GM12878 (cell line): ENCODE measurements at regions not wholly inside any gene's neighbourhood (a gene's known extent, or its start where the extent isn't known, plus 50 kb on each side); places are given as distances from the start of the nearest gene placed in this dataset.

ENCODE experiments used
- ATAC-seq: fragments of 200-7000 bp; cut with Tn5 transposase; 3 replicates; pipeline ENCODE4 v1.9.1; 2020; ENCODE audit warnings: mild to moderate bottlenecking, moderate library complexity
- BruUV-seq: library from RNA; stranded (reverse); fragments of 400-500 nt; replicated peaks from 2 replicates; lab custom pipeline; 2021; lab: Mats Ljungman, UMichigan
- CTCF ChIA-PET: fragments of 300-600 bp; sonication (Branson Sonifier 250); formaldehyde crosslinking; extraction: SDS; loops from one replicate; lab custom pipeline; 2021; ENCODE audit warnings: inconsistent platforms; lab: Yijun Ruan, JAX
- POLR2A ChIA-PET: fragments of 350-600 bp; formaldehyde crosslinking; extraction: SDS; loops from one replicate; lab custom pipeline; 2021; ENCODE audit warnings: inconsistent platforms; lab: Charles Lee
- RAD21 ChIA-PET: fragments of 300-600 bp; sonication (Branson Sonifier 250); formaldehyde crosslinking; loops from one replicate; lab custom pipeline; 2023; ENCODE audit warnings: antibody characterized with exemption; ENCODE audit not compliant: unreplicated experiment; lab: Charles Lee
- SMC1A ChIA-PET: fragments of 300-600 bp; sonication (Branson Sonifier 250); formaldehyde crosslinking; loops from one replicate; lab custom pipeline; 2023; ENCODE audit not compliant: unreplicated experiment, uncharacterized antibody; lab: Charles Lee
- DNase-seq: peaks from one replicate; pipeline ENCODE4 v3.0.0-alpha.2; 2011; ENCODE audit warnings: low read depth, low spot score
- FAIRE-seq: peaks from 3 replicates; lab custom pipeline; 2011; peaks lifted over from hg19 to GRCh38; lab: Jason Lieb, UNC
- H2AFZ ChIP-seq: 2 replicates; pipeline ENCODE4 v1.6.0; 2011; ENCODE audit warnings: low read depth, low read length, control low read depth; ENCODE audit not compliant: control insufficient read depth
- H3K27ac ChIP-seq: 2 replicates; pipeline ENCODE4 v1.5.1; 2011; ENCODE audit warnings: control low read depth; ENCODE audit not compliant: control insufficient read depth, insufficient read depth
- H3K27me3 ChIP-seq, 2 experiments: replicated peaks in 1 of 2; 2 replicates each; pipeline versions ENCODE4 v1.6.0 to v1.6.1; 2011; ENCODE audit warnings: low read length in 1 of 2; ENCODE audit not compliant: control insufficient read depth in 2 of 2, insufficient read depth in 2 of 2
- H3K36me3 ChIP-seq, 2 experiments: 2 replicates each; pipeline ENCODE4 v1.5.1; 2011; ENCODE audit warnings: low read length in 1 of 2; ENCODE audit not compliant: control insufficient read depth in 2 of 2, insufficient read depth in 2 of 2
- H3K4me1 ChIP-seq: 2 replicates; pipeline ENCODE4 v1.6.1; 2011; ENCODE audit warnings: mild to moderate bottlenecking, low read length, moderate library complexity, mixed read lengths; ENCODE audit not compliant: control insufficient read depth, insufficient read depth
- H3K4me2 ChIP-seq: 2 replicates; pipeline ENCODE4 v1.6.0; 2011; ENCODE audit warnings: control low read depth; ENCODE audit not compliant: control insufficient read depth, insufficient read depth
- H3K4me3 ChIP-seq: fragments of 200-600 bp; sonication (generic); 2 replicates; pipeline ENCODE4 v1.5.1; 2016
- H3K79me2 ChIP-seq: 2 replicates; pipeline ENCODE4 v1.6.0; 2011; ENCODE audit warnings: low read length; ENCODE audit not compliant: control insufficient read depth, insufficient read depth
- H3K9ac ChIP-seq: 2 replicates; pipeline ENCODE4 v1.8.0; 2011; ENCODE audit warnings: low read length, control low read depth, mixed read lengths; ENCODE audit not compliant: control insufficient read depth, insufficient read depth
- H3K9me3 ChIP-seq: replicated peaks from 3 replicates; pipeline ENCODE4 v1.5.1; 2011; ENCODE audit warnings: mild to moderate bottlenecking, low read length; ENCODE audit not compliant: control insufficient read depth, insufficient read depth
- H4K20me1 ChIP-seq: 2 replicates; pipeline ENCODE4 v1.6.0; 2011; ENCODE audit not compliant: control insufficient read depth, insufficient read depth
- CBX3 ChIP-seq: fragments of 200-600 bp; sonication (generic); IDR thresholded peaks from 2 replicates; pipeline ENCODE4 v1.6.1; 2016; ENCODE audit warnings: low read depth, borderline replicate concordance
- JUNB ChIP-seq: IDR thresholded peaks from 2 replicates; pipeline ENCODE4 v1.6.1; 2016; ENCODE audit warnings: antibody characterized with exemption, mild to moderate bottlenecking
- PKNOX1 ChIP-seq: fragments of 450-650 bp; IDR thresholded peaks from 2 replicates; pipeline ENCODE4 v1.6.1; 2016; ENCODE audit warnings: mild to moderate bottlenecking
- POU2F2 ChIP-seq: IDR thresholded peaks from 3 replicates; pipeline ENCODE4 v1.6.1; 2011; ENCODE audit warnings: low read depth, mild to moderate bottlenecking, low read length, borderline replicate concordance
- RCOR1 ChIP-seq: conservative IDR thresholded peaks from 2 replicates; pipeline ENCODE4 v1.6.1; 2012; ENCODE audit warnings: low read depth, low read length, improper control_type of control experiment
- RELA ChIP-seq: fragments of 450-650 bp; IDR thresholded peaks from 2 replicates; pipeline ENCODE4 v1.8.0; 2014; ENCODE audit warnings: borderline replicate concordance; ENCODE audit not compliant: partially characterized antibody
- STAT3 ChIP-seq: IDR thresholded peaks from 2 replicates; pipeline ENCODE4 v1.6.1; 2011; ENCODE audit warnings: low read depth, low read length, improper control_type of control experiment
- TARDBP ChIP-seq: IDR thresholded peaks from 2 replicates; pipeline ENCODE4 v1.6.1; 2016; ENCODE audit warnings: borderline replicate concordance
- TCF7 ChIP-seq: IDR thresholded peaks from 2 replicates; pipeline ENCODE4 v1.6.1; 2014; ENCODE audit warnings: antibody characterized with exemption, borderline replicate concordance
- ZNF207 ChIP-seq: fragments of 450-650 bp; IDR thresholded peaks from 2 replicates; pipeline ENCODE4 v1.6.1; 2014; ENCODE audit warnings: antibody characterized with exemption, mild to moderate bottlenecking, borderline replicate concordance
- ZNF384 ChIP-seq: IDR thresholded peaks from 2 replicates; pipeline ENCODE4 v1.6.1; 2012; ENCODE audit warnings: low read depth, mild to moderate bottlenecking, low read length, improper control_type of control experiment, borderline replicate concordance
- WGBS: methylation state at CpG from one replicate; pipeline ENCODE4 v1.1.6; 2016; ENCODE audit warnings: low lambda C conversion rate; ENCODE audit not compliant: insufficient replicate concordance, insufficient coverage; ENCODE audit errors: missing lambda C conversion rate; 5-methylcytosine and 5-hydroxymethylcytosine counted together
- in situ Hi-C: fragments of 300-500 bp; cut with MboI; formaldehyde crosslinking; loops from 9 replicates; pipeline ENCODE4 v1.14.3; 2018; ENCODE audit warnings: mixed read lengths
- intact Hi-C: fragments of 100-400 bp; cut with micrococcal nuclease; formaldehyde crosslinking; loops from one replicate; pipeline ENCODE4 v1.14.2; 2022; ENCODE audit not compliant: unreplicated experiment

GRCh38 chr10:60652628-60653027 lies 125.7 kb upstream of the CDK1 start:
- BruUV-seq = no TSS peak
- 0% methylated on average over 6 of the region's 6 CpGs for WGBS
- Histone ChIP-seq H3K36me3 (no peaks in the 10 kb centered on the region), H3K27ac (no peak overlapping the region), H4K20me1 (no peaks in the 10 kb centered on the region), H3K79me2 (no peaks in the 10 kb centered on the region), H3K4me2 (no peak overlapping the region), H3K9ac (no peak overlapping the region), H3K27me3 (no peaks in the 10 kb centered on the region), H3K4me3 (no peak overlapping the region), H3K4me1 (no peaks in the 10 kb centered on the region), H2AFZ (no peak overlapping the region; the same call in 1 of the 2 replicates), H3K9me3 (no peaks in the 10 kb centered on the region)
- in situ Hi-C loops = no loop called here
- ChIA-PET POLR2A (no interaction called here), CTCF (no interaction called here), RAD21 (interaction anchor here (0.7 kb wide), 1 partner anchor 370 kb away, joined by 3 read pairs; no protein-coding TSS in a partner anchor), SMC1A (no interaction called here)
- ATAC-seq = peak; percentile 94
- TF ChIP-seq ZNF384 (no peak), POU2F2 (no peak), JUNB (no peak), RELA (no peak), TCF7 (no peak), RCOR1 (no peak), TARDBP (no peak), ZNF207 (no peak), PKNOX1 (no peak), CBX3 (no peak), STAT3 (no peak)
- no peak for FAIRE-seq
- intact Hi-C loops = loop anchor here (5.0 kb wide), 1 partner anchor 115 kb away; no protein-coding TSS in a partner anchor
- DNase-seq = peak; percentile 13
